ENCODE measurements at regions not wholly inside any gene's neighbourhood (a gene's known extent, or its start where the extent isn't known, plus 50 kb on each side); places are given as distances from the start of the nearest gene placed in this dataset.
A peak's percentile ranks its signal among the peaks of the same experiment; 100 is the strongest.

- no peak for DNase-seq
These were observed 621.4 kb downstream of the OTOL1 start for GRCh38 chr3:162117961-162118360.

DNA sequence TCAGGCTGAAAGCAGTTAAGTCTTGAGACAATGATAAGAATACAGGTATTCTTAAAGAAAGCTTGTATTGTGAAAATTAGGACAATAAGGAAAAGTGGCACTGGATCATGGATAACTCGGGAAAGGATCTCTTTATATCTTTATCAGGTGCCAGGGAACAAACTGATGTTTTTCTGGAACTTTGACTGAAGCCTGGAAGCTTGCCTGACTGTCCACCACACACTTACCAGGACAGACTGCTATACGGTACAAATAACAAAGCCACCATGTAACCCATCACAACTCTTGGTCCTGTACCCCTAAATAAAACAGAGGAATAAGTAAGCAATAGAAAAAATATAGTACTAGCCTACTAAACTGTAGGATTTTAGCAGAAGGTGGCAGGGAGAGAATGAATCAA, 623.0 kb downstream of the OTOL1 start:
- DNase-seq, result no peak

DNA sequence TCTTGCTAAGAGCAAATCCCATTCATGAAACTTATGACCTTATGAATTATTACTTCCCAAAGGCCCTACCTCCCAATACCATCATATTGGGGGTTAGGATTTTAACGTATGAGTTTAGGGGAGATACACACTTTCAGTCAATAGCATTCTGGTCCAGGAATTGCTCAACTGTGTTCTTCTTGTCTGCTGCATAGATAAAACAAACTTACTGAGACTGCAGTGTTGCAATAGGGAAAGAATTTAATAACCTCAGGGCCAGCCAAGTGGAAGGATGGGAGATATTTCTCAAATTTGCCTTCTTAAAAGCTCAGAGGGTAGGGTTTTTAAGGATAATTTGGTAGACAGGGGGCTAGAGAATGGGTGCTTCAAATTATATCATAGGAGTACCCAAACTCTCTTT, 625.8 kb downstream of the OTOL1 start:
- no peak for DNase-seq

DNA sequence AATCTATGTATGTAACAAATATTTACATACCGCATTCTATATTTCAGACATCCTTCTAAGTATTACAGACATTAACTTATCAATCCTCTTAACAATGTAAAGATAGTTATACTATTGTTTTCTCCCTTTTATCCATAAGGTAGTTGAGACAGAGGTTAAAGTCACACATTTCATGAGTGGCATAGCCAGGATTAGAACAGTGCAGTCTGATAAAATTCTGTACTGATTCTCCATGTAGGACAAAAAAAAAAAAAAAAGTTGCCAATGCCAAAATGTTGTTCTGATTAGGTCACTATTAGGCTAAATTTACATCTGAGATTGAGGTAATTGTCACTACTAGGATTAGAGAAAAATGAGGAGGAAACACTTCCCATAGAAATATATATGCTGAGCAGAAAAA, 629.2 kb downstream of the OTOL1 start:
- DNase-seq, result no peak

- DNase-seq, result no peak
These were observed 634.0 kb downstream of the OTOL1 start for GRCh38 chr3:162130582-162130981.

GRCh38 chr3:162132981-162133380, 636.4 kb downstream of the OTOL1 start:
- no peak for DNase-seq

DNA sequence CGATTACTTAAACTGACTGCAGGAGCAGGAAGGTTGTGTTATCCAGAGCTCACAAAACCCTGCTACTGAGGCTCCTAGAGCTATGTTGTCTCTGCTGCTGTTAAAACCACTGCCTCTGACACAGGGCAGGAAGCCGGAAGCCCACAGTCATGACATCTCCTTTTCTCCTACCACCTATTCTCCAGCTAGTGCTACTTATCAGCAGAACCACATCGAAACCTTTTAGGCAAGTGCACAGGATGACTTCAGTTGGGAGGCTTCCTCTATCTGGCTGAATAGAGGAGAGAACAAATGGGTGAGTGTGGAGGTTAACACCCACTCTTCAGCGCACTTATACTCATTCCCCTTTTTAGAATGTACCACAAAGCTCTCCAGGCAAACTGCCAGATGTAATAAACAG, 638.0 kb downstream of the OTOL1 start:
- DNase-seq, result peak in 1 of 56 donors; percentile 2

DNA sequence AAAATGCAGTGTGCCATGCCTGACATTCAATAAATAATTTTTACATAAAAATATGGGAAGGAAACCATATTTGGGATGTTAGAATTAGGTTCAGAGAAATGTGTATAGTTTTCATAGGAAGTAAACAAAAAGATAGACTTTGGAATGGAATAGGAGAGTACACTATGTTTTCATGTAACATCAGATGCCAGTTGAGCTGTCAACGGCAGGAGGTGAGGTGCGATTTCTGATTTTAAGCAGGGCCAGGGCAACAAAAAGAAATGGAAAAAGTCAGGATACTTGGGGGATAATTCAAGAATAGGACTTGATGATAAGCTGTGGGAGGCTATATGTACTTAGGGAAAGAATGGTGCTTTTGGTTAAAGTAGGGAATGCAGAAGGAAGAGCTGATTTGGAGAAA, 639.5 kb downstream of the OTOL1 start:
- no peak for DNase-seq

- no peak for DNase-seq
These were observed 641.9 kb downstream of the OTOL1 start for GRCh38 chr3:162138509-162138908.

DNA sequence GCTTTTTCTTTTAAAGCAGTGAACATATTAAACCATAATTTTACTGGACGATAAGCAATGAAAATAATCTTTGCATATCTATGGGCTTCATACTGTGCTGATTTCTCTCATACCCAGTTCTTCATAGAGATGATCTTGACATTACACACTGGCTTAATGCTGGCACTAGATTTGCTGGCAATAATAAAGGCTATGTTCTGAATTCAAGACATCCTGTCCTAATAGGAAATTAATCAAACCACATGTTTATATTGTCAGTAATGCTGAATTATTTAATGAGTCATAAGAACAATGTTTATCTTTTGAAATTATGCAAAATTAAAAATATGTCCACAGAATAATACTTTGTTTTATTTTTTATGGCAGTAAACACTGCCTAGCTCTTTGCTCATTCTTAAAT, 643.2 kb downstream of the OTOL1 start:
- DNase-seq, result no peak

- DNase-seq, result no peak
These were observed 644.7 kb downstream of the OTOL1 start for GRCh38 chr3:162141272-162141791.

DNA sequence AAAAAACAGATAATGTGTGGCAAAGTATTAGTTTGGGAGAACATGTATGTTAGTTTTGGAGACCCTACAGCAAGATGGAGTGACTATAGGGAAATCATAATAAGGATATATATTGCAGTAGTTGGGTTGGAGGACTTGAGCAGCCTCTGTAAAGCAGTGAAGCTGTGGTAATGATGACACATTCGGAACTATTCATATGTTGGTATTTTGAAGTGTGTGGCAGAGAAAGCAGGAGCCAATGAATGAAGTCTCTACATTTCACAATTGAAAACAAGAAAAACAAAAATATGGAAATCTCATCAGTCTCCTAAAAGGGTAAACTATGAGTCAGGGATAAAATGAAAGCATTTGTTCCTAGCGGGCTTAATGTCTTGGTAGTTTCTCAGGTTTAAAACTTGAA, 645.9 kb downstream of the OTOL1 start:
- no peak for DNase-seq

DNA sequence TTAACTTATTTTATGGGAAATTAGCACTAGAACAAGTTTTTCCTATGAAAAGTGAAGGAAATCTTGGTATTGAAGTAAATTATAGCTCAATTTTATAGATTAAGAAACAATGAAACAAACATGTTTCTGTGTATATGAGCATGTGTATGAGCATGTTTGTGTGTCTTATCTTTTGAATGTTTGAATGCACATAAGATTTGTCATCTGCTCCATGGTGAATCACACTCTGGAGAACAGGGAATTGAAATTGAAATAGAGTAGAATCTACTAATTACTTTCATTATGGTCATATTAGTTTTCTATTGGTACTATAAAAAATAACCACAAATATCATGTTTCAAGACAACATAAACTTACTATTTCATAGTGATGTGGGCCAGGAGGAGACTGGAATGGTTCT, 646.6 kb downstream of the OTOL1 start:
- no peak for DNase-seq

GRCh38 chr3:162147996-162148395, 651.4 kb downstream of the OTOL1 start:
- no peak for DNase-seq

- DNase-seq, result no peak
These were observed 654.2 kb downstream of the OTOL1 start for GRCh38 chr3:162150790-162151189.

DNA sequence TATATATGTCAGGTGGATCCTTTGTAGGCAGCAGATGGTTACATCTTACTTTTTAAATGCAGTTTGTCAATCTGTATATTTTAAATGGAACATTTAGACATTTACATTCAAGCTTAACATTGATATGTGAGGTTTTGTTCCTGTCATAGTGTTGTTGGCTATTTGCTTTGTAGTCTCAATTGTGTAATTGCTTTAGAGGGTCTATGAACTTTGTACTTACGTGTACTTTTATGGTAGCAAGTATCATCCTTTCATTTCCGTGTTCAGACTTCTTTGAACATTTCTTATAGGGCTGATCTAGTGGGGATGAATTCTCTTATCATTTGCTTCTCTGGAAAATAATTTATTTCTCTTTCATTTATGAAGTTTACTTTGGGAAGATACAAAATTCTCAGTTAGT, 656.0 kb downstream of the OTOL1 start:
- no peak for DNase-seq

DNA sequence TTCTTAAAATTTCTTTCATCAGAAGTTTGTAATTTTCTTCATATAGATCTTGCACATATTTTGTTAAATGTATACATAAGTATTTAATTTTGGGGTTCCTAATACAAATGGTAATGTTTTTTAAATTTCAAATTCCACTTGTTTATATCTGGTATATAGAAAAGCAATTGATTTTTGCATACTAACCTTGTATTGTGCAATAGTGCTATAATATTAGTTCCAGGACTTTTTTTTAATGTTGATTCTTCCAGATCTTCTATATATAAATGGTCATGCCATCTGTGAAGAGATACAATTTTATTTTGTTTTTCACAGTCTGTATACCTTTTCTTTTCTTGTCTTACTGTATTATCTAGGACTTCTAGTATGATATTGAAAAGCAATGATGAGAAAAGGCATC, 665.0 kb downstream of the OTOL1 start:
- no peak for DNase-seq

DNA sequence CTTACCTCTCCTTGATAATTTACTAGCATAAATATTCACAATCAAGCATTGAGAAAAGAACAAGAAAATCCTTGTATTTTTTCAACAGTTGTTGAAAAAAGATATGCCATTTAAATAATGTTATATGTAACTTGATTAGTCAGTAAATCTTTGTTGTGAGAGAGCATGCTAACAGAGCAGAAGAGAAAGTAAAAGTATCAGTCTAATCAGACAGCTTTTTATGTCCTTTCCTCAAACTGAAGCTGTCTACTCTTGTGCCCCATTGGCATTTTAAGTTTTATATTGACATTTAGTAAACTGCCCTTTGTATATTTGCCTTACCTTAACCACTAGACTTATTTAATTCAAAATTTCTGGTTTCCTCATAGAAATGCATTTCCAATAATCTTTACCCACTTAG, 668.7 kb downstream of the OTOL1 start:
- no peak for DNase-seq

GRCh38 chr3:162166543-162166942, 669.9 kb downstream of the OTOL1 start:
- no peak for DNase-seq

DNA sequence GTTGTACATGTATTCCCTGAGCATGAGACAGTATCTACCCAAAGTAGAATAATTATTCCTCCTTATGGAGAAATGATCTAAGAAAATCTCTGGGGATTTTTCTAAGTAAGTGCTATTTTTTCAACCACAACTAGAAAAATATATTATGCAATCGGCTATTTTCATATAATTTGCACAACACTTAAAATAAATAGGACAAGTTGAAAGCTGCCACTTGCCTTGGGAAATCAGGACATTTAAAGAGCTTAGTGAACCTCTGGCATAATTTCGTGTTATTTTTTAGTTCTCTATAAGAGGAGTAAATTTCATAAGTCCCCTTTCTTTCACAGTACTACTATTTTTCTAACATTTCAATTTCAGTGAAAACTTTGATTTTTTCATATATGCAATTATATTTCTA, 672.1 kb downstream of the OTOL1 start:
- no peak for DNase-seq

- DNase-seq, result no peak
These were observed 674.0 kb downstream of the OTOL1 start for GRCh38 chr3:162170581-162170980.

DNA sequence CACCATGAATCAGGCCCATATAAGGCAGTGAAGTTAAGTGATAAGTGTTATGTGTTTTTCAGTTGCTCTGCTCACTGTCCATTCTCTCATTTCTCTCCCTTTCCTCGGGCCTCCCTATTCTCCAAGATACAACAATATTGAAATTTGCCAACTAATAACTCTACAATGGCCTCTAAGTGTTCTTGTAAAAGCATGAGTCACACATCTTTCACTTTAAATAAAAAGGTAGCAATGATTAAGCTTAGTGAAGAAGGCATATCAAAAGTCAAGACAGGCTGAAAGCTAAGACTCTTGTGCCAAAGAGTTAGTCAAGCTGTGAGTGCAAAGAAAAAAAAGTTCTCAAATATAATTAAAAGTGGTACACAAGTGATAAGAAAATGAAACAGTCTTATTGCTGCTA, 675.4 kb downstream of the OTOL1 start:
- no peak for DNase-seq

- DNase-seq, result no peak
These were observed 678.5 kb downstream of the OTOL1 start for GRCh38 chr3:162175145-162175544.

GRCh38 chr3:162175878-162176277, 679.3 kb downstream of the OTOL1 start:
- no peak for DNase-seq

DNA sequence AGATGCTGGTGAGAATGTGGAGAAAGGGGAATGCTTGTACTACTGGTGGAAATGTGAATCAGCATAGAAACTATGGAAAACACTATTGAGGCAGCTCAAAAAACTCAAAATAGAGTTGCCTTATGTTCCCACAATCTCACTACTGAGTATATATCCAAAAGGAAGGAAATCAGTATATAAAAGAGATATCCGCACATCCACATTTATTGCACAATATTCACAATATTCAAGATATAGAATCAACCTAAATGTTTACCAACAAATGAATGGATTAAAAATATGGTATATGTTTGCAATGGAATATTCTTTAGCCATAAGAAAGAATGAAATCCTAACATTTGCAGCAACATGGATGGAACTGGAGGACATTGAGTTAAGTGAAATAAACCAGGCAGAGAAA, 686.8 kb downstream of the OTOL1 start:
- DNase-seq, result no peak

Data from amygdala (tissue), 56 donors.